H1 (cell line): ENCODE measurements at regions not wholly inside any gene's neighbourhood (a gene's known extent, or its start where the extent isn't known, plus 50 kb on each side); places are given as distances from the start of the nearest gene placed in this dataset.

Source experiments
- CTCF ChIA-PET: fragments of 300-600 bp; sonication (Branson Sonifier 250); formaldehyde crosslinking; loops from one replicate; lab custom pipeline; 2021; ENCODE audit not compliant: partially characterized antibody; lab: Charles Lee
- POLR2A ChIA-PET: fragments of 300-600 bp; sonication (Branson Sonifier 250); formaldehyde crosslinking; loops from one replicate; lab custom pipeline; 2021; ENCODE audit warnings: inconsistent platforms; ENCODE audit not compliant: partially characterized antibody; lab: Charles Lee
- DNase-seq, 2 experiments: peaks; one replicate each; pipeline versions ENCODE4 v3.0.0 to v3.0.0-alpha.2; 2010 to 2022; ENCODE audit warnings: low spot score in 2 of 2, low read depth in 1 of 2, mixed read lengths in 1 of 2
- FAIRE-seq: peaks from 2 replicates; lab custom pipeline; 2011; peaks lifted over from hg19 to GRCh38; lab: Jason Lieb, UNC
- H2AFZ ChIP-seq: 2 replicates; pipeline ENCODE4 v1.8.1; 2012; ENCODE audit warnings: low read length, inconsistent platforms
- H2AK5ac ChIP-seq: 2 replicates; pipeline ENCODE4 v1.6.1; 2013; ENCODE audit warnings: low read depth, low read length
- H2BK120ac ChIP-seq: replicated peaks from 2 replicates; pipeline ENCODE3; 2013; ENCODE audit warnings: low read depth, low read length, inconsistent platforms
- H2BK12ac ChIP-seq: 2 replicates; pipeline ENCODE4 v1.6.1; 2013; ENCODE audit warnings: low read depth, low read length
- H2BK15ac ChIP-seq: 2 replicates; pipeline ENCODE4 v1.6.1; 2013; ENCODE audit warnings: low read length
- H2BK20ac ChIP-seq: 2 replicates; pipeline ENCODE4 v1.6.1; 2013; ENCODE audit warnings: low read length
- H2BK5ac ChIP-seq: 2 replicates; pipeline ENCODE4 v1.6.1; 2013; ENCODE audit warnings: low read depth, low read length
- H3K14ac ChIP-seq: 2 replicates; pipeline ENCODE4 v1.6.1; 2013; ENCODE audit warnings: inconsistent platforms; ENCODE audit not compliant: insufficient read length
- H3K18ac ChIP-seq: 2 replicates; pipeline ENCODE4 v1.6.1; 2013; ENCODE audit warnings: low read length; ENCODE audit errors: extremely low read depth
- H3K23ac ChIP-seq: 2 replicates; pipeline ENCODE4 v1.6.1; 2013; ENCODE audit warnings: inconsistent platforms; ENCODE audit not compliant: insufficient read length
- H3K23me2 ChIP-seq: 2 replicates; pipeline ENCODE4 v1.6.1; 2013; ENCODE audit warnings: low read depth, low read length
- H3K27ac ChIP-seq: 2 replicates; pipeline ENCODE4 v1.6.1; 2011; ENCODE audit warnings: low read depth, low read length, inconsistent platforms
- H3K27me3 ChIP-seq, 4 experiments: replicated peaks in 1 of 4; 1 replicate in 1 of 4; 2 replicates in 3 of 4; pipeline versions ENCODE4 v1.6.1 to v1.8.1; 2011 to 2013; ENCODE audit warnings: low read length in 3 of 4, mild to moderate bottlenecking in 3 of 4, inconsistent platforms in 2 of 4, mixed read lengths in 2 of 4, moderate library complexity in 1 of 4; ENCODE audit not compliant: control insufficient read depth in 3 of 4, insufficient read depth in 3 of 4; ENCODE audit errors: extremely low read depth in 1 of 4
- H3K36me3 ChIP-seq, 4 experiments: 2 replicates each; pipeline versions ENCODE4 v1.6.1 to v1.8.1; 2011 to 2013; ENCODE audit warnings: mild to moderate bottlenecking in 4 of 4, low read length in 3 of 4, moderate library complexity in 2 of 4, control low read depth in 1 of 4, inconsistent platforms in 1 of 4; ENCODE audit not compliant: insufficient read depth in 4 of 4, control insufficient read depth in 2 of 4
- H3K4ac ChIP-seq: replicated peaks from 2 replicates; pipeline ENCODE3; 2013; ENCODE audit warnings: low read length, low read depth, mixed read lengths, inconsistent platforms; ENCODE audit not compliant: insufficient read length
- H3K4me1 ChIP-seq, 4 experiments: replicated peaks in 1 of 4; 1 replicate in 1 of 4; 2 replicates in 3 of 4; pipeline versions ENCODE4 v1.6.1 to v1.8.1; 2011 to 2013; ENCODE audit warnings: low read length in 3 of 4, inconsistent platforms in 2 of 4, mixed read lengths in 1 of 4; ENCODE audit not compliant: insufficient read depth in 4 of 4, control insufficient read depth in 3 of 4
- H3K4me2 ChIP-seq, 2 experiments: 2 replicates each; pipeline versions ENCODE4 v1.6.1 to v1.8.1; 2011 to 2013; ENCODE audit warnings: low read depth in 2 of 2, low read length in 2 of 2, control low read depth in 1 of 2, inconsistent platforms in 1 of 2, mild to moderate bottlenecking in 1 of 2; ENCODE audit not compliant: insufficient read depth in 1 of 2
- H3K4me3 ChIP-seq, 4 experiments: fragments of 200-600, 300-600 bp in 1 of 4; sonication (generic), shearing (Covaris generic), sonication (Bioruptor Twin) in 1 of 4; 2 replicates each; pipeline versions ENCODE4 v1.5.1 to v1.8.1; 2011 to 2016; ENCODE audit warnings: low read length in 4 of 4, low read depth in 3 of 4, control low read depth in 2 of 4, inconsistent platforms in 2 of 4, mild to moderate bottlenecking in 2 of 4, mixed read lengths in 1 of 4, moderate library complexity in 1 of 4; ENCODE audit not compliant: insufficient read depth in 2 of 4; ENCODE audit errors: extremely low read depth in 1 of 4
- H3K56ac ChIP-seq: replicated peaks from 2 replicates; pipeline ENCODE3; 2013; ENCODE audit warnings: low read depth, mild to moderate bottlenecking, mixed read lengths, low read length, inconsistent platforms; ENCODE audit not compliant: insufficient read length
- H3K79me1 ChIP-seq: 2 replicates; pipeline ENCODE4 v1.6.1; 2013; ENCODE audit warnings: low read depth, low read length, control low read depth
- H3K79me2 ChIP-seq, 2 experiments: 2 replicates each; pipeline versions ENCODE4 v1.6.1 to v1.8.1; 2012 to 2013; ENCODE audit warnings: low read length in 2 of 2, mild to moderate bottlenecking in 2 of 2, inconsistent platforms in 1 of 2; ENCODE audit not compliant: insufficient read depth in 2 of 2, control insufficient read depth in 1 of 2
- H3K9ac ChIP-seq, 4 experiments: replicated peaks in 1 of 4; 1 replicate in 1 of 4; 2 replicates in 3 of 4; pipeline versions ENCODE4 v1.6.1 to v1.8.1; 2011 to 2013; ENCODE audit warnings: low read depth in 3 of 4, low read length in 3 of 4, control low read depth in 2 of 4, mild to moderate bottlenecking in 2 of 4, moderate library complexity in 2 of 4, inconsistent platforms in 1 of 4; ENCODE audit errors: extremely low read depth in 1 of 4
- H3K9me3 ChIP-seq, 2 experiments: 2 replicates each; pipeline versions ENCODE4 v1.6.1 to v1.8.1; 2012 to 2013; ENCODE audit warnings: mild to moderate bottlenecking in 2 of 2, moderate library complexity in 2 of 2, control low read depth in 1 of 2, inconsistent platforms in 1 of 2, low read depth in 1 of 2, low read length in 1 of 2, mixed read lengths in 1 of 2; ENCODE audit not compliant: insufficient read depth in 2 of 2
- H4K20me1 ChIP-seq, 2 experiments: replicated peaks in 1 of 2; 2 replicates each; pipeline versions ENCODE3 to v1.8.1; 2011 to 2013; ENCODE audit warnings: inconsistent platforms in 2 of 2, low read length in 2 of 2, mild to moderate bottlenecking in 1 of 2; ENCODE audit not compliant: insufficient read depth in 2 of 2, control insufficient read depth in 1 of 2
- H4K5ac ChIP-seq: 2 replicates; pipeline ENCODE4 v1.6.1; 2013; ENCODE audit warnings: low read length, low read depth, mixed read lengths, inconsistent platforms; ENCODE audit not compliant: insufficient read length
- H4K8ac ChIP-seq: 2 replicates; pipeline ENCODE4 v1.8.0; 2013; ENCODE audit warnings: mild to moderate bottlenecking, moderate library complexity, low read length, inconsistent platforms; ENCODE audit not compliant: insufficient read depth; ENCODE audit errors: extremely low read depth
- H4K91ac ChIP-seq: replicated peaks from 2 replicates; pipeline ENCODE3; 2013; ENCODE audit warnings: low read length, mixed read lengths, inconsistent platforms; ENCODE audit not compliant: insufficient read length
- CHD1 ChIP-seq: IDR thresholded peaks from 2 replicates; pipeline ENCODE4 v1.6.1; 2012; ENCODE audit warnings: low read depth, low read length, improper control_type of control experiment
- JUN ChIP-seq: IDR thresholded peaks from 2 replicates; pipeline ENCODE4 v1.6.1; 2011; ENCODE audit warnings: low read depth, mild to moderate bottlenecking, improper control_type of control experiment, low read length
- SIX5 ChIP-seq: IDR thresholded peaks from 2 replicates; pipeline ENCODE4 v1.6.1; 2011; ENCODE audit warnings: mild to moderate bottlenecking, low read depth, low read length
- WGBS, 2 experiments: shearing (Covaris generic) in 1 of 2; methylation state at CpG; one replicate each; pipeline versions ENCODE4 v1.1.6 to v1.1.7; 2013 to 2015; ENCODE audit warnings: low lambda C conversion rate in 2 of 2, mixed read lengths in 2 of 2, inconsistent platforms in 1 of 2, low coverage in 1 of 2, missing lambda C conversion rate in 1 of 2; ENCODE audit not compliant: insufficient replicate concordance in 2 of 2, insufficient coverage in 1 of 2, insufficient read length in 1 of 2; ENCODE audit errors: extremely low coverage in 1 of 2, missing lambda C conversion rate in 1 of 2; 5-methylcytosine and 5-hydroxymethylcytosine counted together
- TF ChIP-seq, protein P1 (sequence below): IDR thresholded peaks from 2 replicates; pipeline ENCODE4 v1.6.1; 2012; ENCODE audit warnings: low read length, inconsistent platforms

DNA sequence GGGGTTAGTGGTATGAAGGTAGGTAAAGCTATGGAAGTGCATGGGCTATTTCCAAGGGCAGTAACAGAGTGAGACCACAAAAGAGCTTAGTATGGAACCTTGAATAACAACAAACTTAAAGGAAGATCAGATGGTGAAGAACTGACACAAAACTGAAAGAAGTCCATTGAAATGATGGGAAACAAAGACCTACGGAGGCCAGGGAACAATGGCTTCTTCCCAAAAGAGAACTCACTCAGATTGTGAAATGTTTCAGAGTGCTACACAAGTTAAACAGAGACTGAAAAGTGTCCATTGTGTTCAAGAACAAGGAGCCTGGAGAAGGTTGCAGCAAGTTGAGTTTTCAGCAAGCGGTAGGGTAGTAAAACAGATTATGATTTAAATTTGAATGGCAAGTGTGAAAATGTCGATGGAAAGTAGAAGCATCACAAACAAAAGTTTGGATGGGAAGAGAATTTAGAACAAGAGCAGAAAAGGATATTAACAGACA, 700.0 kb upstream of the NXPH2 start:
- Histone ChIP-seq H3K23ac (no peak overlapping the region), H3K27me3 (no peaks in the 10 kb centered on the region), H3K9ac (no peak overlapping the region), H2BK15ac (0 out of 2 replicates have a peak overlapping the region, but pooled peaks have one; percentile 36), H2BK120ac (no peak overlapping the region), H3K18ac (no peak overlapping the region), H3K9me3 (no peaks in the 10 kb centered on the region), H3K23me2 (no peaks in the 10 kb centered on the region), H3K79me2 (no peaks in the 10 kb centered on the region), H3K4me3 (no peak overlapping the region), H3K79me1 (no peaks in the 10 kb centered on the region), H4K20me1 (no peaks in the 10 kb centered on the region), H2BK20ac (no peak overlapping the region), H3K56ac (no peak overlapping the region), H3K4ac (no peak overlapping the region), H4K5ac (no peak overlapping the region), H3K36me3 (no peaks in the 10 kb centered on the region), H2BK5ac (no peak overlapping the region), H2AFZ (no peak overlapping the region), H3K14ac (no peak overlapping the region), H3K4me2 (no peak overlapping the region), H4K91ac (no peak overlapping the region), H3K4me1 (peaks cover 0 to 3% (median under 1%) of the 10 kb centered on the region in 4 experiments; a peak in 1 of 7 replicates), H2AK5ac (no peak overlapping the region), H2BK12ac (no peak overlapping the region), H3K27ac (no peak overlapping the region), H4K8ac (no peak overlapping the region)
- no peak for DNase-seq
- ChIA-PET CTCF (interaction anchor here (0.8 kb wide), 1 partner anchor 20 kb away, joined by 3 read pairs; no protein-coding TSS in a partner anchor), POLR2A (no interaction called here)
- TF ChIP-seq CHD1 = no peak
- TF ChIP-seq JUN = no peak
- no peak for TF ChIP-seq SIX5
- TF ChIP-seq, protein P1, sequence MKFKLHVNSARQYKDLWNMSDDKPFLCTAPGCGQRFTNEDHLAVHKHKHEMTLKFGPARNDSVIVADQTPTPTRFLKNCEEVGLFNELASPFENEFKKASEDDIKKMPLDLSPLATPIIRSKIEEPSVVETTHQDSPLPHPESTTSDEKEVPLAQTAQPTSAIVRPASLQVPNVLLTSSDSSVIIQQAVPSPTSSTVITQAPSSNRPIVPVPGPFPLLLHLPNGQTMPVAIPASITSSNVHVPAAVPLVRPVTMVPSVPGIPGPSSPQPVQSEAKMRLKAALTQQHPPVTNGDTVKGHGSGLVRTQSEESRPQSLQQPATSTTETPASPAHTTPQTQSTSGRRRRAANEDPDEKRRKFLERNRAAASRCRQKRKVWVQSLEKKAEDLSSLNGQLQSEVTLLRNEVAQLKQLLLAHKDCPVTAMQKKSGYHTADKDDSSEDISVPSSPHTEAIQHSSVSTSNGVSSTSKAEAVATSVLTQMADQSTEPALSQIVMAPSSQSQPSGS = no peak
- WGBS, 2 experiments = 91% methylated on average over 3 of the region's 3 CpGs; no CpG with 5 or more reads in 1 of the 2 experiments
- FAIRE-seq = no peak
